OCI-LY3 (cell line): ENCODE measurements at regions not wholly inside any gene's neighbourhood (a gene's known extent, or its start where the extent isn't known, plus 50 kb on each side); places are given as distances from the start of the nearest gene placed in this dataset.

Experiments
- CTCF ChIP-seq: fragments of 200-600, 300-600 bp; sonication (generic); IDR thresholded peaks from 2 replicates; pipeline ENCODE4 v1.5.1; 2014; ENCODE audit warnings: antibody characterized with exemption, low read length, low read depth
- EZH2phosphoT487 ChIP-seq: fragments of 200-600 bp; shearing (Covaris generic); IDR thresholded peaks from 2 replicates; pipeline ENCODE4 v1.6.1; 2018; ENCODE audit warnings: antibody characterized with exemption, mixed run types, low read depth

- TF ChIP-seq CTCF: no peak
- no peak for TF ChIP-seq EZH2phosphoT487
Observed at GRCh38 chr6:113147544-113147943, 709.6 kb upstream of the MARCKS start.
